WTC11 (cell line): ENCODE measurements at regions not wholly inside any gene's neighbourhood (a gene's known extent, or its start where the extent isn't known, plus 50 kb on each side); places are given as distances from the start of the nearest gene placed in this dataset.

ENCODE experiments used
- ATAC-seq: fragments of 200-7000 bp; cut with Tn5 transposase; 2 replicates; pipeline ENCODE4 v1.10.0; 2021; ENCODE audit warnings: mild to moderate bottlenecking, moderate library complexity
- CTCF ChIA-PET: fragments of 300-600 bp; sonication (Branson Sonifier 250); formaldehyde crosslinking; loops from one replicate; lab custom pipeline; 2021; ENCODE audit warnings: antibody characterized with exemption; lab: Charles Lee
- POLR2A ChIA-PET: fragments of 350-600 bp; sonication (Branson Sonifier 250); formaldehyde crosslinking; loops from one replicate; lab custom pipeline; 2021; ENCODE audit warnings: antibody characterized with exemption; lab: Charles Lee
- DNase-seq: peaks from one replicate; pipeline ENCODE4 v3.0.0; 2021; ENCODE audit warnings: low spot score
- H3K27ac Mint-ChIP-seq: 2 replicates; pipeline ENCODE4 v1.8.0; 2021; ENCODE audit warnings: mixed read lengths
- H3K27me3 Mint-ChIP-seq: 2 replicates; pipeline ENCODE4 v1.8.0; 2021; ENCODE audit warnings: low read depth, mild to moderate bottlenecking, moderate library complexity, mixed read lengths
- H3K36me3 Mint-ChIP-seq: 2 replicates; pipeline ENCODE4 v1.8.0; 2021; ENCODE audit warnings: mixed read lengths
- H3K4me1 Mint-ChIP-seq: 2 replicates; pipeline ENCODE4 v1.8.0; 2022; ENCODE audit warnings: mixed read lengths
- H3K4me3 Mint-ChIP-seq: 2 replicates; pipeline ENCODE4 v1.8.0; 2021; ENCODE audit warnings: mild to moderate bottlenecking, moderate library complexity, mixed read lengths
- H3K9me3 Mint-ChIP-seq: 2 replicates; pipeline ENCODE4 v1.8.0; 2021; ENCODE audit warnings: mixed read lengths
- E2F5 ChIP-seq: sonication (generic); formaldehyde crosslinking; IDR thresholded peaks from 2 replicates; pipeline ENCODE4 v1.8.1; 2022; ENCODE audit warnings: mild to moderate bottlenecking, moderate library complexity, missing genetic modification reagents
- ERG ChIP-seq: fragments of 250-450 bp; sonication (Bioruptor Pico); IDR thresholded peaks from 2 replicates; pipeline ENCODE4 v1.8.0; 2021; ENCODE audit warnings: mild to moderate bottlenecking
- HMGA2 ChIP-seq: fragments of 250-450 bp; sonication (Bioruptor Pico); IDR thresholded peaks from 2 replicates; pipeline ENCODE4 v1.4.0; 2021; ENCODE audit warnings: mild to moderate bottlenecking, moderate library complexity
- IRF2 ChIP-seq: sonication (generic); formaldehyde crosslinking; IDR thresholded peaks from 2 replicates; pipeline ENCODE4 v1.8.0; 2022; ENCODE audit warnings: low read depth, missing genetic modification reagents, borderline replicate concordance
- KAT7 ChIP-seq: sonication (generic); formaldehyde crosslinking; IDR thresholded peaks from 2 replicates; pipeline ENCODE4 v1.8.1; 2023; ENCODE audit warnings: missing genetic modification reagents, mild to moderate bottlenecking, borderline replicate concordance
- NFATC4 ChIP-seq: fragments of 250-450 bp; sonication (Bioruptor Pico); IDR thresholded peaks from 2 replicates; pipeline ENCODE4 v1.9.0; 2021; ENCODE audit warnings: mild to moderate bottlenecking
- OVOL2 ChIP-seq: fragments of 250-450 bp; sonication (Bioruptor Pico); IDR thresholded peaks from 2 replicates; pipeline ENCODE4 v1.9.0; 2021; ENCODE audit warnings: mild to moderate bottlenecking, borderline replicate concordance
- SMAD3 ChIP-seq: sonication (generic); formaldehyde crosslinking; IDR thresholded peaks from 2 replicates; pipeline ENCODE4 v1.8.0; 2022; ENCODE audit warnings: missing genetic modification reagents, mild to moderate bottlenecking, borderline replicate concordance
- TCF7 ChIP-seq: sonication (generic); formaldehyde crosslinking; IDR thresholded peaks from 2 replicates; pipeline ENCODE4 v1.8.0; 2022; ENCODE audit warnings: mild to moderate bottlenecking, low read depth, missing genetic modification reagents, moderate library complexity
- ZNF219 ChIP-seq: sonication (generic); formaldehyde crosslinking; IDR thresholded peaks from 2 replicates; pipeline ENCODE4 v1.8.0; 2023; ENCODE audit warnings: missing genetic modification reagents, mild to moderate bottlenecking, borderline replicate concordance
- TF ChIP-seq, protein P1 (sequence below): sonication (generic); formaldehyde crosslinking; IDR thresholded peaks from 2 replicates; pipeline ENCODE4 v1.8.1; 2022; ENCODE audit warnings: low read depth, mild to moderate bottlenecking, moderate library complexity, missing genetic modification reagents, borderline replicate concordance
- TF ChIP-seq, protein P2 (sequence below): sonication (generic); formaldehyde crosslinking; IDR thresholded peaks from 2 replicates; pipeline ENCODE4 v1.8.0; 2022; ENCODE audit warnings: mild to moderate bottlenecking, missing genetic modification reagents
- TF ChIP-seq, protein P3 (sequence below): fragments of 250-450 bp; sonication (Bioruptor Pico); IDR thresholded peaks from 2 replicates; pipeline ENCODE4 v2.1.2; 2022; ENCODE audit warnings: mild to moderate bottlenecking, moderate library complexity
- TF ChIP-seq, protein P4 (sequence below): fragments of 250-450 bp; sonication (Bioruptor Pico); IDR thresholded peaks from 2 replicates; pipeline ENCODE4 v1.9.0; 2021; ENCODE audit warnings: moderate library complexity, mild to moderate bottlenecking, inconsistent platforms, borderline replicate concordance

- no peak for TF ChIP-seq KAT7 (CRISPR knock-in tag)
- no peak for TF ChIP-seq ZNF219 (CRISPR knock-in tag)
- no peak for TF ChIP-seq ERG (CRISPR knock-in tag)
- no peak for TF ChIP-seq IRF2 (CRISPR knock-in tag)
- no peak for TF ChIP-seq SMAD3 (CRISPR knock-in tag)
- TF ChIP-seq, protein P1, sequence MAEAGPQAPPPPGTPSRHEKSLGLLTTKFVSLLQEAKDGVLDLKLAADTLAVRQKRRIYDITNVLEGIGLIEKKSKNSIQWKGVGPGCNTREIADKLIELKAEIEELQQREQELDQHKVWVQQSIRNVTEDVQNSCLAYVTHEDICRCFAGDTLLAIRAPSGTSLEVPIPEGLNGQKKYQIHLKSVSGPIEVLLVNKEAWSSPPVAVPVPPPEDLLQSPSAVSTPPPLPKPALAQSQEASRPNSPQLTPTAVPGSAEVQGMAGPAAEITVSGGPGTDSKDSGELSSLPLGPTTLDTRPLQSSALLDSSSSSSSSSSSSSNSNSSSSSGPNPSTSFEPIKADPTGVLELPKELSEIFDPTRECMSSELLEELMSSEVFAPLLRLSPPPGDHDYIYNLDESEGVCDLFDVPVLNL (CRISPR knock-in tag), result no peak
- TF ChIP-seq E2F5 (CRISPR knock-in tag), result no peak
- TF ChIP-seq, protein P2, sequence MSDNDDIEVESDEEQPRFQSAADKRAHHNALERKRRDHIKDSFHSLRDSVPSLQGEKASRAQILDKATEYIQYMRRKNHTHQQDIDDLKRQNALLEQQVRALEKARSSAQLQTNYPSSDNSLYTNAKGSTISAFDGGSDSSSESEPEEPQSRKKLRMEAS (CRISPR knock-in tag), result no peak
Observed at GRCh38 chr7:145471883-145472282, 636.0 kb upstream of the TPK1 start (continued).

DNA sequence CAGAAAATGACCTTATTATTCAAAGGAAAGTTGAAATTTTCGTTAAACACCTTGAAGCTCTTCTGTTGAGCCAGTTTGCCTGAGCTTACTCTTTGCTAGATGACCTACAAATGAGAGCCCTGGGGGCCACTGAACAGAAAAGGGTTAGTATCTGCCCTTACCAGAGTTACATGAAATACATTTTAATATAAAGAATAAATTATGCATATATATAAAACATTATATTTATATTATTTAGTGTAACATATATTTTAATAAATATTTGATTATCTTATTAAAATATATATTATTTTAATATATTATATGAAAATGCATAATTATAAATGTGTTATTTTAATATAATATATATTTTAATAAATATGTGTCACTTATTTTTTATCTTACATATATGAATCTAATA lies 628.4 kb upstream of the TPK1 start:
- no peak overlapping the region for H3K27ac Mint-ChIP-seq
- no peak for DNase-seq
- no peaks in the 10 kb centered on the region for H3K4me1 Mint-ChIP-seq
- TF ChIP-seq, protein P3, sequence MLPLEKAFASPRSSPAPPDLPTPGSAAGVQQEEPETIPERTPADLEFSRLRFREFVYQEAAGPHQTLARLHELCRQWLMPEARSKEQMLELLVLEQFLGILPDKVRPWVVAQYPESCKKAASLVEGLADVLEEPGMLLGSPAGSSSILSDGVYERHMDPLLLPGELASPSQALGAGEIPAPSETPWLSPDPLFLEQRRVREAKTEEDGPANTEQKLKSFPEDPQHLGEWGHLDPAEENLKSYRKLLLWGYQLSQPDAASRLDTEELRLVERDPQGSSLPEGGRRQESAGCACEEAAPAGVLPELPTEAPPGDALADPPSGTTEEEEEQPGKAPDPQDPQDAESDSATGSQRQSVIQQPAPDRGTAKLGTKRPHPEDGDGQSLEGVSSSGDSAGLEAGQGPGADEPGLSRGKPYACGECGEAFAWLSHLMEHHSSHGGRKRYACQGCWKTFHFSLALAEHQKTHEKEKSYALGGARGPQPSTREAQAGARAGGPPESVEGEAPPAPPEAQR (CRISPR knock-in tag), result no peak
- peak; percentile 96 for TF ChIP-seq HMGA2 (CRISPR knock-in tag)
- ChIA-PET POLR2A (no interaction called here), CTCF (no interaction called here)
- peaks cover 9% of the 10 kb centered on the region for H3K36me3 Mint-ChIP-seq
- ATAC-seq, result no peak
- H3K9me3 Mint-ChIP-seq, result peaks cover 37% of the 10 kb centered on the region
- H3K27me3 Mint-ChIP-seq, result no peaks in the 10 kb centered on the region
- H3K4me3 Mint-ChIP-seq, result no peak overlapping the region

DNA sequence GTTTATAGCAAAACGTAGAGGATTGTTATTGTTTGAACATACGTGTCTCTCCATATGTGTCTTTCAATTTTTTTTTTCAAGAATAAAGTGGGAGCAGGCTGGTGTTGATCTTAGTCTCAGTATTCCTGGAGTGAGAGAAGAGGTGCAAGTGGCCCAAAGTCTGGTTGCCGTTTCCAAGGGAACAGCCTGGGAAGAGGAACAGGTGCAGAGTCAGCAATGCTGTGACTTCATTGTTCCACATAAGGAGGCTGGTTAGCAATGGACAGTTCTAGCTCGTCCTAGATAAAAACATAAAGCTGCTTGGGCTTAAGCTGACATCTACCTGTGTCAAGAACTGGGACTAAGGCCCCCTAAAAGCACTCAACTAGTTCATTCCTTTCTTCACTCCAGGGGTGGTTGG lies 626.6 kb upstream of the TPK1 start:
- peaks cover 33% of the 10 kb centered on the region for H3K9me3 Mint-ChIP-seq
- ChIA-PET POLR2A (no interaction called here), CTCF (no interaction called here)
- no peak overlapping the region for H3K4me3 Mint-ChIP-seq
- H3K27me3 Mint-ChIP-seq, result no peaks in the 10 kb centered on the region
- ATAC-seq, result no peak
- no peak overlapping the region for H3K27ac Mint-ChIP-seq
- no peaks in the 10 kb centered on the region for H3K4me1 Mint-ChIP-seq
- peaks cover 7% of the 10 kb centered on the region for H3K36me3 Mint-ChIP-seq
- no peak for TF ChIP-seq OVOL2 (CRISPR knock-in tag)
- TF ChIP-seq, protein P4, sequence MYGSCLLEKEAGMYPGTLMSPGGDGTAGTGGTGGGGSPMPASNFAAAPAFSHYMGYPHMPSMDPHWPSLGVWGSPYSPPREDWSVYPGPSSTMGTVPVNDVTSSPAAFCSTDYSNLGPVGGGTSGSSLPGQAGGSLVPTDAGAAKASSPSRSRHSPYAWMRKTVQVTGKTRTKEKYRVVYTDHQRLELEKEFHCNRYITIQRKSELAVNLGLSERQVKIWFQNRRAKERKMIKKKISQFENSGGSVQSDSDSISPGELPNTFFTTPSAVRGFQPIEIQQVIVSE, result no peak
- no peak for DNase-seq

- no peaks in the 10 kb centered on the region for H3K36me3 Mint-ChIP-seq
- ChIA-PET CTCF (no interaction called here), POLR2A (no interaction called here)
- DNase-seq (no peak), ATAC-seq (no peak)
- H3K9me3 Mint-ChIP-seq, result peaks cover 15% of the 10 kb centered on the region
- no peak for TF ChIP-seq NFATC4 (CRISPR knock-in tag)
- no peak for TF ChIP-seq TCF7 (CRISPR knock-in tag)
- H3K27me3 Mint-ChIP-seq, result no peaks in the 10 kb centered on the region
- peaks cover 9% of the 10 kb centered on the region for H3K4me1 Mint-ChIP-seq
- H3K4me3 Mint-ChIP-seq, result no peak overlapping the region
- no peak overlapping the region for H3K27ac Mint-ChIP-seq
Observed at GRCh38 chr7:145434811-145435210, 599.0 kb upstream of the TPK1 start.
